ENCODE measurements at regions not wholly inside any gene's neighbourhood (a gene's known extent, or its start where the extent isn't known, plus 50 kb on each side); places are given as distances from the start of the nearest gene placed in this dataset.
"Not testable (repeated sequence)": the region's sequence is repeated elsewhere in the genome, so short reads cannot be mapped to it uniquely, and the experiment has no call there.

DNA sequence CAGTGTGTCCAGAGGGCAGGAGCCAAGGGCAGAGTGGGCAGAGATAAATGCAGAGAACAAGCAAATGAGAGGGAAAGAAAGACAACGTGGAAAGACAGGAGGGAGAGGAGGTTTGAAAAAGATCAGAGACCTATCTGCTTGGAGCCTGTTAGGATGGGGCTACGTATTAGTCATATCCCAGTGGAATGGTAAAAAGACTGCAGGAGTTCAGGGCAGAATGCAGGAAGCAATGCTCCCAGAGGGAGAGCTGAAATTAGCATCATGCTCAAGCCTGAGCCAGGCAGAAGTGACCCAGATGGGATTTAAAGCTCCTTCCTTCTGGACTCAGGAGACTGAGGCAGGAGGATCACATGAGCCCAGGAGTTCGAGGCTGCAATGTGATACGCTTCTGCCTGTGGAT, 261.3 kb upstream of the CHRM3 start:
- H3K4me3 ChIP-seq (ENCODE audit: low read depth, low read length): no peak overlapping the region
- no peak for DNase-seq (ENCODE audit: low read depth)
- TF ChIP-seq CTCF (IDR thresholded peaks at IDR 0.05; ENCODE audit: insufficient read depth, low read depth, low read length): no peak

GRCh38 chr1:239123260-239123659, 263.1 kb upstream of the CHRM3 start:
- no peak for TF ChIP-seq CTCF (IDR thresholded peaks at IDR 0.05; ENCODE audit: insufficient read depth, low read depth, low read length)
- no peak overlapping the region for H3K4me3 ChIP-seq (ENCODE audit: low read depth, low read length)
- DNase-seq (ENCODE audit: low read depth): no peak

DNA sequence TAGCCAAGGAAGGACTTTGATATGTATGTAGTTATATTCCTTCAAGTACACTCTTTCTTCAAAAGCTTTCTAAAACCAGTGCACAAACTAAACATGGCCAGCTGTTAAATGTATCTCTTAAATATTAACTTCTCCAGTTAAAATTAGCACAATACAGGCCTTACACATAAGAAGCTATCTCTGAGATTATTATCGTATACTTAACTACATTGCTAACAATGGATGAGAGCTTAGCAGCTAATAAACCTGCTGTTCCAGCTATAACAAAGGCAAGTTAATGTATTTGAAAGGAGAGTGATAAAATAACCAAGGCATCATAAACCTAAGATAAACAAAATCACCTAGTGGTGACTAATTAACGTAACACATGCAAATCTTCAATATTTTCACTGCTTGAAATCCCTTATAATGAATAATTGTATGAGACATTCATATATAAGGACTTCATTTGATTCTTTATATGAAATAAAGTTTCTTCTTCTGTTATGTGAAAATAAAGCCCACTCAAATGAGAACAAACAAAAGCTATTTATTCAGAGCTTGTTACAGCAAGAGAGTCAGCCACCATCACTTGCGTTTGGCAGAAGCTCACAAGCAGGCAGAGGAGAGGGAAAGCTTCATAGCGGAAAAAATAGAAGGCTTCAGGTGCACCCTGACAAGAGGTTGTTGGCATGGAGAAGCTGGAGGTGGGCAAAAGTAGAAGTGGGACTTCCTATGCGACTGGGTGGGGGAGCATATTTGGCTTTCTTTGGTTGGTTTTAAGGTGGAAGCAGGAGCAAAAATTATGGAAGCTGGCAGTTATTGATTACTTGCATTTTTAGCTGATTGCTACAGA, 274.1 kb upstream of the CHRM3 start:
- TF ChIP-seq CTCF (IDR thresholded peaks at IDR 0.05; ENCODE audit: insufficient read depth, low read depth, low read length): no peak
- no peak for DNase-seq (ENCODE audit: low read depth)
- no peak overlapping the region for H3K4me3 ChIP-seq (ENCODE audit: low read depth, low read length)

GRCh38 chr1:239107676-239108075, 278.7 kb upstream of the CHRM3 start:
- TF ChIP-seq CTCF (IDR thresholded peaks at IDR 0.05; ENCODE audit: insufficient read depth, low read depth, low read length): no peak
- no peak overlapping the region for H3K4me3 ChIP-seq (ENCODE audit: low read depth, low read length)
- DNase-seq (ENCODE audit: low read depth): no peak

- DNase-seq (ENCODE audit: low read depth); H3K4me3 ChIP-seq (ENCODE audit: low read depth, low read length): not testable (repeated sequence)
Observed at GRCh38 chr1:239106689-239107088, 279.7 kb upstream of the CHRM3 start.

- no peak for DNase-seq (ENCODE audit: low read depth)
- no peak for TF ChIP-seq CTCF (IDR thresholded peaks at IDR 0.05; ENCODE audit: insufficient read depth, low read depth, low read length)
- H3K4me3 ChIP-seq (ENCODE audit: low read depth, low read length): no peak overlapping the region
Observed at GRCh38 chr1:239098400-239099037, 287.8 kb upstream of the CHRM3 start.

- TF ChIP-seq CTCF (IDR thresholded peaks at IDR 0.05; ENCODE audit: insufficient read depth, low read depth, low read length): no peak
- H3K4me3 ChIP-seq (ENCODE audit: low read depth, low read length): no peak overlapping the region
- DNase-seq (ENCODE audit: low read depth): no peak
Observed at GRCh38 chr1:239091537-239091936, 294.8 kb upstream of the CHRM3 start.
